Aorta (tissue), 5 donors: ENCODE measurements at regions not wholly inside any gene's neighbourhood (a gene's known extent, or its start where the extent isn't known, plus 50 kb on each side); places are given as distances from the start of the nearest gene placed in this dataset.

Experiments
- ATAC-seq: fragments of 200-7000 bp; cut with Tn5 transposase; one replicate; pipeline ENCODE4 v1.9.1; 2022; ENCODE audit warnings: moderate library complexity; ENCODE audit not compliant: low FRiP score
- DNase-seq, 2 donors: peaks; one replicate each; pipeline ENCODE4 v3.0.0-alpha.2; 2020
- H3K27ac ChIP-seq, 2 donors: one replicate each; pipeline ENCODE4 v1.5.1; 2013; ENCODE audit warnings: low read length in 2 of 2, mild to moderate bottlenecking in 2 of 2, moderate library complexity in 2 of 2, control low read depth in 1 of 2, inconsistent platforms in 1 of 2, low read depth in 1 of 2
- H3K27me3 ChIP-seq, 2 donors: one replicate each; pipeline ENCODE4 v1.6.1; 2013; ENCODE audit warnings: control low read depth in 1 of 2, low read length in 1 of 2, mild to moderate bottlenecking in 1 of 2, moderate library complexity in 1 of 2; ENCODE audit not compliant: insufficient read depth in 2 of 2, control insufficient read depth in 1 of 2
- H3K36me3 ChIP-seq, 2 donors: one replicate each; pipeline ENCODE4 v1.6.1; 2013; ENCODE audit warnings: control low read depth in 1 of 2, low read length in 1 of 2, mild to moderate bottlenecking in 1 of 2; ENCODE audit not compliant: insufficient read depth in 2 of 2, control insufficient read depth in 1 of 2
- H3K4me1 ChIP-seq, 2 donors: one replicate each; pipeline ENCODE4 v1.6.1; 2013; ENCODE audit warnings: low read length in 2 of 2, control low read depth in 1 of 2, mild to moderate bottlenecking in 1 of 2, moderate library complexity in 1 of 2; ENCODE audit not compliant: insufficient read depth in 2 of 2, control insufficient read depth in 1 of 2
- H3K4me3 ChIP-seq, 2 donors: one replicate each; pipeline ENCODE4 v1.5.1; 2013; ENCODE audit warnings: low read length in 2 of 2, control low read depth in 1 of 2, mild to moderate bottlenecking in 1 of 2
- H3K9me3 ChIP-seq: one replicate; pipeline ENCODE4 v1.6.1; 2013; ENCODE audit warnings: mild to moderate bottlenecking, low read length; ENCODE audit not compliant: control insufficient read depth
- WGBS, 2 donors: extraction: QIAGEN DNeasy Blood & Tissue Kit; methylation state at CpG; one replicate each; pipeline ENCODE4 v1.1.7; 2013; 5-methylcytosine and 5-hydroxymethylcytosine counted together
- intact Hi-C, 2 donors: fragments of 100-400 bp; cut with DNase I; formaldehyde crosslinking; loops; one replicate each; pipeline versions ENCODE4 v1.14.2 to v1.15.0; 2022
- donor health status: healthy with polysubstance abuse.
- donor health status: Bipolar disorder and iron deficiency.
- donor health status: DM: no; HTN: no; CAD: no.
- donor health status: DM: no; HTN: no; CAD: no.
- donor health status: DM: yes; HTN: yes; CAD: no.

GRCh38 chr1:8092657-8093056 is 66.5 kb upstream of the ERRFI1 start:
- WGBS, 2 donors, result 84 to 85% methylated on average over 9 of the region's 9 CpGs
- peaks cover 0 to 3% of the 10 kb centered on the region in 2 donors for H3K4me1 ChIP-seq
- H3K27ac ChIP-seq, result no peak overlapping the region
- no peak overlapping the region for H3K4me3 ChIP-seq
- intact Hi-C loops, result no loop called here
- H3K27me3 ChIP-seq, result no peaks in the 10 kb centered on the region
- no peaks in the 10 kb centered on the region for H3K36me3 ChIP-seq
- H3K9me3 ChIP-seq, result no peaks in the 10 kb centered on the region
- ATAC-seq (no peak), DNase-seq (no peak)

- Histone ChIP-seq H3K27me3 (no peaks in the 10 kb centered on the region), H3K27ac (peak overlapping the region in 1 of 2 donors; percentile 7), H3K4me3 (no peak overlapping the region), H3K36me3 (no peaks in the 10 kb centered on the region), H3K9me3 (no peaks in the 10 kb centered on the region), H3K4me1 (peaks cover 0 to 3% of the 10 kb centered on the region in 2 donors)
- ATAC-seq, result no peak
- DNase-seq, result no peak
- 60 to 75% methylated on average over 2 of the region's 2 CpGs for WGBS, 2 donors
- intact Hi-C loops, result no loop called here
Measured at GRCh38 chr1:8091691-8092090, 65.6 kb upstream of the ERRFI1 start.

- ATAC-seq, result peak; percentile 61
- no peaks in the 10 kb centered on the region for H3K36me3 ChIP-seq
- no peaks in the 10 kb centered on the region for H3K4me1 ChIP-seq
- DNase-seq, result no peak
- H3K4me3 ChIP-seq, result no peak overlapping the region
- 6 to 8% methylated on average over 2 of the region's 2 CpGs for WGBS, 2 donors
- peak overlapping the region in 1 of 2 donors; percentile 65 for H3K27ac ChIP-seq
- intact Hi-C loops, result no loop called here
- no peaks in the 10 kb centered on the region for H3K27me3 ChIP-seq
- H3K9me3 ChIP-seq, result no peaks in the 10 kb centered on the region
Measured at GRCh38 chr1:8090241-8090702, 64.2 kb upstream of the ERRFI1 start.

- no peak for DNase-seq
- H3K9me3 ChIP-seq, result no peaks in the 10 kb centered on the region
- no peaks in the 10 kb centered on the region for H3K27me3 ChIP-seq
- intact Hi-C loops, result no loop called here
- no peak for ATAC-seq
- no peaks in the 10 kb centered on the region for H3K4me1 ChIP-seq
- no peaks in the 10 kb centered on the region for H3K36me3 ChIP-seq
- no peak overlapping the region for H3K4me3 ChIP-seq
- WGBS, 2 donors, result 58 to 61% methylated on average over 10 of the region's 10 CpGs
- H3K27ac ChIP-seq, result peak overlapping the region in 1 of 2 donors; percentile 32
Measured at GRCh38 chr1:8089535-8090228, 63.6 kb upstream of the ERRFI1 start.

GRCh38 chr1:8086055-8086454 is 59.9 kb upstream of the ERRFI1 start:
- peaks cover 3 to 6% of the 10 kb centered on the region in 2 donors for H3K4me1 ChIP-seq
- H3K4me3 ChIP-seq, result no peak overlapping the region
- no peaks in the 10 kb centered on the region for H3K9me3 ChIP-seq
- 89 to 95% methylated on average over 1 of the region's 1 CpG for WGBS, 2 donors
- H3K27ac ChIP-seq, result no peak overlapping the region
- DNase-seq (no peak), ATAC-seq (no peak)
- H3K36me3 ChIP-seq, result no peaks in the 10 kb centered on the region
- no peaks in the 10 kb centered on the region for H3K27me3 ChIP-seq
- intact Hi-C loops, result no loop called here

GRCh38 chr1:8084913-8085312 is 58.8 kb upstream of the ERRFI1 start:
- Histone ChIP-seq H3K36me3 (no peaks in the 10 kb centered on the region), H3K4me1 (peaks cover 3 to 6% of the 10 kb centered on the region in 2 donors), H3K4me3 (no peak overlapping the region), H3K27me3 (no peaks in the 10 kb centered on the region), H3K9me3 (no peaks in the 10 kb centered on the region), H3K27ac (no peak overlapping the region)
- 95 to 97% methylated on average over 6 of the region's 6 CpGs for WGBS, 2 donors
- ATAC-seq, result no peak
- intact Hi-C loops, result loop anchor here in 1 of 2 donors (5.0 kb wide), 1 partner anchor 48 kb away; no protein-coding TSS in a partner anchor
- no peak for DNase-seq

- ATAC-seq (peak; percentile 7), DNase-seq (no peak)
- H3K27ac ChIP-seq, result no peak overlapping the region
- H3K4me1 ChIP-seq, result peaks cover 3 to 6% of the 10 kb centered on the region in 2 donors
- H3K4me3 ChIP-seq, result no peak overlapping the region
- intact Hi-C loops, result loop anchor here in 1 of 2 donors (5.0 kb wide), 1 partner anchor 47 kb away; no protein-coding TSS in a partner anchor
- H3K36me3 ChIP-seq, result no peaks in the 10 kb centered on the region
- H3K9me3 ChIP-seq, result no peaks in the 10 kb centered on the region
- 26 to 32% methylated on average over 9 of the region's 9 CpGs for WGBS, 2 donors
- H3K27me3 ChIP-seq, result no peaks in the 10 kb centered on the region
Measured at GRCh38 chr1:8083739-8084484, 57.8 kb upstream of the ERRFI1 start.

- no peak for DNase-seq
- H3K27ac ChIP-seq, result no peak overlapping the region
- intact Hi-C loops, result loop anchor here in 1 of 2 donors (5.0 kb wide), 1 partner anchor 46 kb away; no protein-coding TSS in a partner anchor
Measured at GRCh38 chr1:8082945-8083344, 56.8 kb upstream of the ERRFI1 start.

More at GRCh38 chr1:8082945-8083344, 56.8 kb upstream of the ERRFI1 start:
- peak; percentile 12 for ATAC-seq
- no peaks in the 10 kb centered on the region for H3K9me3 ChIP-seq
- no peaks in the 10 kb centered on the region for H3K36me3 ChIP-seq
- H3K27me3 ChIP-seq, result no peaks in the 10 kb centered on the region
- H3K4me1 ChIP-seq, result peaks cover 4 to 6% of the 10 kb centered on the region in 2 donors
- H3K4me3 ChIP-seq, result no peak overlapping the region
- WGBS, 2 donors, result 29 to 36% methylated on average over 2 of the region's 2 CpGs
